NCI-H345 treated with DMSO at 0.1 percent for 48 hours (cell line): ENCODE measurements at regions not wholly inside any gene's neighbourhood (a gene's known extent, or its start where the extent isn't known, plus 50 kb on each side); places are given as distances from the start of the nearest gene placed in this dataset.

Experiments used
- DNase-seq: peaks from one replicate; lab custom pipeline; 2025; ENCODE audit not compliant: unreplicated experiment; lab: John Stamatoyannopoulos, UW

GRCh38 chr13:34849406-34849805, 92.7 kb upstream of the NBEA start:
- no peak for DNase-seq

- no peak for DNase-seq
These were observed 88.9 kb upstream of the NBEA start for GRCh38 chr13:34853161-34853560.

GRCh38 chr13:34857558-34858325, 84.3 kb upstream of the NBEA start:
- DNase-seq: no peak

GRCh38 chr13:34862311-34862710, 79.8 kb upstream of the NBEA start:
- no peak for DNase-seq

- no peak for DNase-seq
These were observed 79.4 kb upstream of the NBEA start for GRCh38 chr13:34862716-34863115.

- DNase-seq: no peak
These were observed 78.5 kb upstream of the NBEA start for GRCh38 chr13:34863360-34864135.

GRCh38 chr13:34864671-34865070, 77.4 kb upstream of the NBEA start:
- no peak for DNase-seq

GRCh38 chr13:34867590-34867989, 74.5 kb upstream of the NBEA start:
- no peak for DNase-seq

GRCh38 chr13:34868733-34869132, 73.3 kb upstream of the NBEA start:
- DNase-seq: no peak

GRCh38 chr13:34869696-34870095, 72.4 kb upstream of the NBEA start:
- DNase-seq: peak; percentile 2

GRCh38 chr13:34878329-34878728, 63.7 kb upstream of the NBEA start:
- DNase-seq: no peak

- DNase-seq: no peak
These were observed 62.2 kb upstream of the NBEA start for GRCh38 chr13:34879851-34880250.

- DNase-seq: no peak
These were observed 60.6 kb upstream of the NBEA start for GRCh38 chr13:34881494-34881893.

- no peak for DNase-seq
These were observed 58.7 kb upstream of the NBEA start for GRCh38 chr13:34883396-34883795.

- DNase-seq: no peak
These were observed 57.7 kb upstream of the NBEA start for GRCh38 chr13:34884366-34884765.

- no peak for DNase-seq
These were observed 55.8 kb upstream of the NBEA start for GRCh38 chr13:34886121-34886875.

- no peak for DNase-seq
These were observed 55.1 kb upstream of the NBEA start for GRCh38 chr13:34886987-34887386.
